Kidney epithelial cell (primary cell): ENCODE measurements at regions not wholly inside any gene's neighbourhood (a gene's known extent, or its start where the extent isn't known, plus 50 kb on each side); places are given as distances from the start of the nearest gene placed in this dataset.

ENCODE experiments used
- DNase-seq: peaks from one replicate; pipeline ENCODE4 v3.0.0-alpha.2; 2010; ENCODE audit warnings: low read depth
- H3K27me3 ChIP-seq: 2 replicates; pipeline ENCODE4 v1.6.0; 2011; ENCODE audit warnings: low read length; ENCODE audit not compliant: control insufficient read depth, insufficient read depth
- H3K36me3 ChIP-seq: 2 replicates; pipeline ENCODE4 v1.5.1; 2011; ENCODE audit warnings: low read length; ENCODE audit not compliant: control insufficient read depth, insufficient read depth
- H3K4me3 ChIP-seq: 2 replicates; pipeline ENCODE4 v1.5.1; 2011; ENCODE audit warnings: low read depth, mild to moderate bottlenecking, control low read depth, low read length
- CTCF ChIP-seq: IDR thresholded peaks from 2 replicates; pipeline ENCODE4 v1.5.1; 2011; ENCODE audit warnings: mild to moderate bottlenecking, moderate library complexity, low read length, control low read depth, inconsistent platforms; ENCODE audit not compliant: insufficient read depth, poor library complexity, severe bottlenecking

- no peak for DNase-seq
- no peak for TF ChIP-seq CTCF
- Histone ChIP-seq H3K36me3 (no peaks in the 10 kb centered on the region), H3K4me3 (no peak overlapping the region), H3K27me3 (no peaks in the 10 kb centered on the region)
Observed at GRCh38 chr22:47965066-47965465, 1202.6 kb downstream of the TBC1D22A start.

GRCh38 chr22:47963660-47964059 lies 1201.2 kb downstream of the TBC1D22A start:
- no peaks in the 10 kb centered on the region for H3K27me3 ChIP-seq
- no peaks in the 10 kb centered on the region for H3K36me3 ChIP-seq
- TF ChIP-seq CTCF, result no peak
- DNase-seq, result no peak
- no peak overlapping the region for H3K4me3 ChIP-seq

GRCh38 chr22:47957649-47958048 lies 1195.2 kb downstream of the TBC1D22A start:
- Histone ChIP-seq H3K27me3 (no peaks in the 10 kb centered on the region), H3K36me3 (no peaks in the 10 kb centered on the region), H3K4me3 (no peak overlapping the region)
- TF ChIP-seq CTCF, result no peak
- DNase-seq, result no peak

- no peak overlapping the region for H3K4me3 ChIP-seq
- TF ChIP-seq CTCF, result no peak
- H3K36me3 ChIP-seq, result no peaks in the 10 kb centered on the region
- no peak for DNase-seq
- H3K27me3 ChIP-seq, result no peaks in the 10 kb centered on the region
Observed at GRCh38 chr22:47954107-47954506, 1191.7 kb downstream of the TBC1D22A start.

- Histone ChIP-seq H3K4me3 (no peak overlapping the region), H3K36me3 (no peaks in the 10 kb centered on the region), H3K27me3 (no peaks in the 10 kb centered on the region)
- no peak for DNase-seq
- no peak for TF ChIP-seq CTCF
Observed at GRCh38 chr22:47944941-47945340, 1182.5 kb downstream of the TBC1D22A start.
